COLO668 (cell line): ENCODE measurements at regions not wholly inside any gene's neighbourhood (a gene's known extent, or its start where the extent isn't known, plus 50 kb on each side); places are given as distances from the start of the nearest gene placed in this dataset.

Experiments
- DNase-seq: peaks from one replicate; lab custom pipeline; 2025; ENCODE audit not compliant: unreplicated experiment; lab: John Stamatoyannopoulos, UW

- no peak for DNase-seq
Observed at GRCh38 chr4:157887316-157887715, 285.5 kb downstream of the GASK1B start.

GRCh38 chr4:157886645-157887044 is 286.2 kb downstream of the GASK1B start:
- DNase-seq, result no peak

- no peak for DNase-seq
Observed at GRCh38 chr4:157885811-157886210, 287.0 kb downstream of the GASK1B start.

- DNase-seq, result no peak
Observed at GRCh38 chr4:157882901-157883300, 289.9 kb downstream of the GASK1B start.

- DNase-seq, result no peak
Observed at GRCh38 chr4:157880761-157881160, 292.1 kb downstream of the GASK1B start.

- DNase-seq, result no peak
Observed at GRCh38 chr4:157854819-157855218, 318.0 kb downstream of the GASK1B start.

GRCh38 chr4:157840648-157841047 is 332.2 kb downstream of the GASK1B start:
- no peak for DNase-seq

GRCh38 chr4:157840034-157840433 is 332.8 kb downstream of the GASK1B start:
- no peak for DNase-seq

- DNase-seq, result no peak
Observed at GRCh38 chr4:157838366-157838765, 334.5 kb downstream of the GASK1B start.

GRCh38 chr4:157837071-157837703 is 335.6 kb downstream of the GASK1B start:
- no peak for DNase-seq

- DNase-seq, result no peak
Observed at GRCh38 chr4:157832596-157832995, 340.2 kb downstream of the GASK1B start.

- DNase-seq, result no peak
Observed at GRCh38 chr4:157824021-157824420, 348.8 kb downstream of the GASK1B start.

GRCh38 chr4:157821814-157822213 is 351.0 kb downstream of the GASK1B start:
- no peak for DNase-seq

- DNase-seq, result no peak
Observed at GRCh38 chr4:157819693-157820464, 352.9 kb downstream of the GASK1B start.

- DNase-seq, result no peak
Observed at GRCh38 chr4:157818946-157819692, 353.7 kb downstream of the GASK1B start.

- no peak for DNase-seq
Observed at GRCh38 chr4:157810137-157810774, 362.6 kb downstream of the GASK1B start.

- DNase-seq, result no peak
Observed at GRCh38 chr4:157808796-157809383, 363.9 kb downstream of the GASK1B start.

GRCh38 chr4:157806184-157806583 is 366.6 kb downstream of the GASK1B start:
- DNase-seq, result no peak

- no peak for DNase-seq
Observed at GRCh38 chr4:157804986-157805385, 367.8 kb downstream of the GASK1B start.

- no peak for DNase-seq
Observed at GRCh38 chr4:157803845-157804521, 368.8 kb downstream of the GASK1B start.

- DNase-seq, result no peak
Observed at GRCh38 chr4:157803421-157803820, 369.4 kb downstream of the GASK1B start.
